Neural cell (in vitro differentiated cells): ENCODE measurements at regions not wholly inside any gene's neighbourhood (a gene's known extent, or its start where the extent isn't known, plus 50 kb on each side); places are given as distances from the start of the nearest gene placed in this dataset.

Source experiments
- H2AFZ ChIP-seq: fragments of 200-600, 300-800 bp; sonication (generic), shearing (Covaris generic); 2 replicates; pipeline ENCODE4 v1.6.0; 2014; ENCODE audit warnings: low read depth, mild to moderate bottlenecking, antibody characterized with exemption, low read length, moderate library complexity
- H3F3A ChIP-seq: fragments of 200-600 bp; shearing (Covaris generic); 2 replicates; pipeline ENCODE4 v1.6.1; 2016; ENCODE audit warnings: mild to moderate bottlenecking, moderate library complexity, mixed read lengths, antibody characterized with exemption, low read length; ENCODE audit not compliant: insufficient read depth, poor library complexity, severe bottlenecking
- H3K27ac ChIP-seq: fragments of 200-600, 300-800 bp; sonication (generic), shearing (Covaris generic); 2 replicates; pipeline ENCODE4 v1.5.1; 2014; ENCODE audit warnings: mild to moderate bottlenecking, low read length, moderate library complexity
- H3K27me3 ChIP-seq: fragments of 300-800, 200-600 bp; sonication (generic), shearing (Covaris generic); 2 replicates; pipeline ENCODE4 v1.6.0; 2014; ENCODE audit warnings: mild to moderate bottlenecking, low read depth, low read length, moderate library complexity; ENCODE audit not compliant: insufficient read depth
- H3K36me3 ChIP-seq: fragments of 300-800, 200-600 bp; sonication (generic), shearing (Covaris generic); 2 replicates; pipeline ENCODE4 v1.5.1; 2014; ENCODE audit warnings: mild to moderate bottlenecking, antibody characterized with exemption, low read length, moderate library complexity; ENCODE audit not compliant: insufficient read depth
- H3K4me2 ChIP-seq: fragments of 300-800, 200-600 bp; sonication (generic), shearing (Covaris generic); 2 replicates; pipeline ENCODE4 v1.6.0; 2014; ENCODE audit warnings: mild to moderate bottlenecking, low read length
- H3K4me3 ChIP-seq: fragments of 300-800, 200-600 bp; sonication (generic), shearing (Covaris generic); 2 replicates; pipeline ENCODE4 v1.5.1; 2014; ENCODE audit warnings: mild to moderate bottlenecking, low read length, moderate library complexity
- H3K79me2 ChIP-seq: fragments of 200-600 bp; shearing (Covaris generic); replicated peaks from 2 replicates; pipeline ENCODE4 v1.6.0; 2014; ENCODE audit warnings: mild to moderate bottlenecking, low read length, moderate library complexity; ENCODE audit not compliant: insufficient read depth
- H3K9ac ChIP-seq: fragments of 300-800, 200-600 bp; sonication (generic), shearing (Covaris generic); 2 replicates; pipeline ENCODE4 v1.6.1; 2016; ENCODE audit warnings: mild to moderate bottlenecking, low read length, mixed read lengths
- H3K9me2 ChIP-seq: fragments of 200-600 bp; shearing (Covaris generic); 2 replicates; pipeline ENCODE4 v1.6.1; 2016; ENCODE audit warnings: mild to moderate bottlenecking, low read length, mixed read lengths; ENCODE audit not compliant: insufficient read depth
- H3K9me3 ChIP-seq: fragments of 200-600, 300-800 bp; sonication (generic), shearing (Covaris generic); 2 replicates; pipeline ENCODE4 v1.6.1; 2016; ENCODE audit warnings: mild to moderate bottlenecking, mixed run types, low read length, moderate library complexity, mixed read lengths
- H4K20me1 ChIP-seq: fragments of 200-600 bp; shearing (Covaris generic); 2 replicates; pipeline ENCODE4 v1.6.1; 2016; ENCODE audit warnings: mild to moderate bottlenecking, mixed run types; ENCODE audit not compliant: insufficient read depth
- CTCF ChIP-seq: fragments of 450-650 bp; IDR thresholded peaks from 2 replicates; pipeline ENCODE4 v1.5.1; 2014; ENCODE audit warnings: antibody characterized with exemption, mild to moderate bottlenecking, moderate library complexity; ENCODE audit not compliant: poor library complexity, severe bottlenecking
- EP300 ChIP-seq: fragments of 450-650 bp; conservative IDR thresholded peaks from 2 replicates; pipeline ENCODE4 v1.6.1; 2014; ENCODE audit warnings: antibody characterized with exemption, mild to moderate bottlenecking, moderate library complexity; ENCODE audit not compliant: poor library complexity, severe bottlenecking
- EZH2 ChIP-seq: fragments of 200-600, 300-800 bp; shearing (Covaris generic), sonication (generic); IDR thresholded peaks from 2 replicates; pipeline ENCODE4 v1.6.1; 2014; ENCODE audit warnings: antibody characterized with exemption, low read length, borderline replicate concordance, mild to moderate bottlenecking; ENCODE audit not compliant: insufficient read depth, poor library complexity, severe bottlenecking
- MXI1 ChIP-seq: fragments of 450-650 bp; conservative IDR thresholded peaks from 2 replicates; pipeline ENCODE4 v1.6.1; 2014; ENCODE audit warnings: antibody characterized with exemption, mild to moderate bottlenecking; ENCODE audit not compliant: poor library complexity, severe bottlenecking
- POLR2AphosphoS5 ChIP-seq: IDR thresholded peaks from 2 replicates; pipeline ENCODE4 v1.6.1; 2012
- RAD21 ChIP-seq: fragments of 450-650 bp; conservative IDR thresholded peaks from 2 replicates; pipeline ENCODE4 v1.6.1; 2014; ENCODE audit warnings: antibody characterized with exemption, mild to moderate bottlenecking, moderate library complexity
- REST ChIP-seq: IDR thresholded peaks from 2 replicates; pipeline ENCODE4 v1.6.1; 2012; ENCODE audit warnings: borderline replicate concordance
- SMC3 ChIP-seq: fragments of 450-650 bp; conservative IDR thresholded peaks from 2 replicates; pipeline ENCODE4 v1.6.1; 2014; ENCODE audit warnings: antibody characterized with exemption, mild to moderate bottlenecking, moderate library complexity; ENCODE audit not compliant: poor library complexity
- TAF1 ChIP-seq: IDR thresholded peaks from 2 replicates; pipeline ENCODE4 v1.6.1; 2012; ENCODE audit warnings: low read depth

GRCh38 chr11:111162305-111162704 lies 83.2 kb upstream of the POU2AF2 start:
- Histone ChIP-seq H3K9ac (no peak overlapping the region), H3K27me3 (no peaks in the 10 kb centered on the region), H3K27ac (no peak overlapping the region), H2AFZ (no peak overlapping the region), H3K4me3 (no peak overlapping the region), H3K9me3 (no peaks in the 10 kb centered on the region), H3K79me2 (no peaks in the 10 kb centered on the region), H3F3A (no peaks in the 10 kb centered on the region), H3K36me3 (no peaks in the 10 kb centered on the region), H4K20me1 (no peaks in the 10 kb centered on the region), H3K9me2 (no peaks in the 10 kb centered on the region), H3K4me2 (no peak overlapping the region)
- TF ChIP-seq SMC3 (no peak), RAD21 (no peak), EP300 (no peak), POLR2AphosphoS5 (no peak), MXI1 (no peak), EZH2 (no peak), CTCF (no peak), REST (no peak), TAF1 (no peak)

GRCh38 chr11:111157571-111157970 lies 88.0 kb upstream of the POU2AF2 start:
- Histone ChIP-seq H3K9ac (no peak overlapping the region), H3K4me2 (no peak overlapping the region), H3K4me3 (no peak overlapping the region), H3K27ac (no peak overlapping the region), H3K79me2 (no peaks in the 10 kb centered on the region), H3K9me2 (no peaks in the 10 kb centered on the region), H3K36me3 (no peaks in the 10 kb centered on the region), H3K27me3 (no peaks in the 10 kb centered on the region), H3F3A (no peaks in the 10 kb centered on the region), H4K20me1 (no peaks in the 10 kb centered on the region), H2AFZ (no peak overlapping the region), H3K9me3 (no peaks in the 10 kb centered on the region)
- TF ChIP-seq EZH2 = no peak
- no peak for TF ChIP-seq POLR2AphosphoS5
- no peak for TF ChIP-seq TAF1
- TF ChIP-seq SMC3 = no peak
- no peak for TF ChIP-seq MXI1
- TF ChIP-seq CTCF = no peak
- no peak for TF ChIP-seq EP300
- TF ChIP-seq RAD21 = no peak
- TF ChIP-seq REST = no peak
